ENCODE measurements at regions not wholly inside any gene's neighbourhood (a gene's known extent, or its start where the extent isn't known, plus 50 kb on each side); places are given as distances from the start of the nearest gene placed in this dataset.
"Not testable (repeated sequence)": the region's sequence is repeated elsewhere in the genome, so short reads cannot be mapped to it uniquely, and the experiment has no call there.

DNA sequence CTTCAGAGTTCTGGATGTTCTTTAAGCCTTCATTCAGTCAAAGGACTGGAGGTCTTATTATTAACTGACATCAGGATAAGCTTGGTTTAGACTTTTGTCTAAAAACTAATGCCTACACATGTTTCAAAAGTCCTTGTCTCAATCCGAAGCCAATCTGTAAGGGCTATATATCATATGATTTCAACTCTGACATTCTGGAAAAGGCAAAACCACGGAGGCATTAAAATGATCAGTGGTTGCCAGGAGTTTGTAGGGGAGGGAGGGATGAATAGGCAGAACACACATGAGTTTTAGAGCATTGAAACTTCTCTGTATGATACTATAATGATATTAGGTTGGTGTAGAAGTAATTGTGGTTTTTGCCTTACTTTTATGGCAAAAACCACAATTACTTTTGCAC lies 1285.8 kb upstream of the CITED2 start:
- TF ChIP-seq POLR2AphosphoS5 (IDR thresholded peaks at IDR 0.05) (no peak), POLR2A (IDR thresholded peaks at IDR 0.05) (no peak)
- TF ChIP-seq, protein P1, sequence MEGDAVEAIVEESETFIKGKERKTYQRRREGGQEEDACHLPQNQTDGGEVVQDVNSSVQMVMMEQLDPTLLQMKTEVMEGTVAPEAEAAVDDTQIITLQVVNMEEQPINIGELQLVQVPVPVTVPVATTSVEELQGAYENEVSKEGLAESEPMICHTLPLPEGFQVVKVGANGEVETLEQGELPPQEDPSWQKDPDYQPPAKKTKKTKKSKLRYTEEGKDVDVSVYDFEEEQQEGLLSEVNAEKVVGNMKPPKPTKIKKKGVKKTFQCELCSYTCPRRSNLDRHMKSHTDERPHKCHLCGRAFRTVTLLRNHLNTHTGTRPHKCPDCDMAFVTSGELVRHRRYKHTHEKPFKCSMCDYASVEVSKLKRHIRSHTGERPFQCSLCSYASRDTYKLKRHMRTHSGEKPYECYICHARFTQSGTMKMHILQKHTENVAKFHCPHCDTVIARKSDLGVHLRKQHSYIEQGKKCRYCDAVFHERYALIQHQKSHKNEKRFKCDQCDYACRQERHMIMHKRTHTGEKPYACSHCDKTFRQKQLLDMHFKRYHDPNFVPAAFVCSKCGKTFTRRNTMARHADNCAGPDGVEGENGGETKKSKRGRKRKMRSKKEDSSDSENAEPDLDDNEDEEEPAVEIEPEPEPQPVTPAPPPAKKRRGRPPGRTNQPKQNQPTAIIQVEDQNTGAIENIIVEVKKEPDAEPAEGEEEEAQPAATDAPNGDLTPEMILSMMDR (IDR thresholded peaks at IDR 0.05), result no peak
- Histone ChIP-seq H3K36me3 (no peaks in the 10 kb centered on the region), H3K27me3 (replicated peaks; ENCODE audit: insufficient read depth) (no peaks in the 10 kb centered on the region), H3K9me3 (no peaks in the 10 kb centered on the region), H3K27ac (no peak overlapping the region), H3K4me1 (replicated peaks) (no peaks in the 10 kb centered on the region), H3K4me3 (no peak overlapping the region)
- 50% methylated on average over 2 of the region's 2 CpGs for WGBS
- intact Hi-C loops (cut with DNase I), result no loop called here
- DNase-seq (ENCODE audit: low spot score), result no peak

DNA sequence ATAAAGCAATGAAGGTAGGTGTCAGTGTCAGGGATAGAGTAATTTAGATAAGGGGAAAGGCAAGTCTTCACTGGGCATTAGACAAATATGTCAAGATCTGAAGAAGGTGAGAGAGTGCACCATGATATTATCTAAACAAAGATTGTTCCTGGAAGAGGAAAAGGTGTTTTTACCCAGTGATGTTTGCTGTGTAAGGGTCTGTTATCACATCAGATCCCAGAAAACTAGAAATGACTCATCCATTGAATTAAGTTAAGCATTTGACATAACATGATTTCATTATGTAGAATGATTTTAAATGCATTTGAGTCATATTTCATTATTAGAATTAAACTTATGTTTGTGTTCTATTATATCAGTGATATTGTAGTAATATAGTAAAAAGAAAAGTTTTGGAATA lies 1279.5 kb upstream of the CITED2 start:
- Histone ChIP-seq H3K9me3 (no peaks in the 10 kb centered on the region), H3K27me3 (replicated peaks; ENCODE audit: insufficient read depth) (no peaks in the 10 kb centered on the region), H3K36me3 (no peaks in the 10 kb centered on the region), H3K4me1 (replicated peaks) (no peaks in the 10 kb centered on the region), H3K4me3 (no peak overlapping the region), H3K27ac (no peak overlapping the region)
- no peak for DNase-seq (ENCODE audit: low spot score)
- TF ChIP-seq, protein P1 (IDR thresholded peaks at IDR 0.05), result no peak
- TF ChIP-seq POLR2A (IDR thresholded peaks at IDR 0.05) (no peak), POLR2AphosphoS5 (IDR thresholded peaks at IDR 0.05) (no peak)
- intact Hi-C loops (cut with DNase I), result no loop called here

DNA sequence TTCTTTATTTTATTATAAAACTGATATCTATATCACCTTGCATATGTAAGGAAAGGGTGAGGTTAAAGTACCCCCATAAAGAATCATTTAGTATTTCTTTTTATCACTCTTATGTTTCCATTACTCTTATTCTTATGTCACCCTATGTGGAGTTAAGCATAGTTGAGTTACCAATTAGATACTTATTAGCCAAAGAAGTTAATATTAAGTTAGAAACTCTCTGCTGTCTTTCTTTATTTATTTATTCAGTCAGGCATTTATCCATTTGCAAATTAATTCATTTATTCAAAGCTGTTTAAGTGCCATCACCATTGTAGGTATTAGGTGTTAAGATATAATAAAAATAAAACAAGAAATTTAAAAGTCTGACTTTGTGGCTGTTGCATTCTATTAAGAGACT lies 1279.1 kb upstream of the CITED2 start:
- H3K27ac ChIP-seq, result no peak overlapping the region
- no peaks in the 10 kb centered on the region for H3K27me3 ChIP-seq (replicated peaks; ENCODE audit: insufficient read depth)
- intact Hi-C loops (cut with DNase I), result no loop called here
- no peaks in the 10 kb centered on the region for H3K36me3 ChIP-seq
- no peaks in the 10 kb centered on the region for H3K9me3 ChIP-seq
- TF ChIP-seq, protein P1 (IDR thresholded peaks at IDR 0.05), result no peak
- TF ChIP-seq POLR2A (IDR thresholded peaks at IDR 0.05) (no peak), POLR2AphosphoS5 (IDR thresholded peaks at IDR 0.05) (no peak)
- no peak for DNase-seq (ENCODE audit: low spot score)
- H3K4me3 ChIP-seq, result no peak overlapping the region
- H3K4me1 ChIP-seq (replicated peaks), result no peaks in the 10 kb centered on the region

DNA sequence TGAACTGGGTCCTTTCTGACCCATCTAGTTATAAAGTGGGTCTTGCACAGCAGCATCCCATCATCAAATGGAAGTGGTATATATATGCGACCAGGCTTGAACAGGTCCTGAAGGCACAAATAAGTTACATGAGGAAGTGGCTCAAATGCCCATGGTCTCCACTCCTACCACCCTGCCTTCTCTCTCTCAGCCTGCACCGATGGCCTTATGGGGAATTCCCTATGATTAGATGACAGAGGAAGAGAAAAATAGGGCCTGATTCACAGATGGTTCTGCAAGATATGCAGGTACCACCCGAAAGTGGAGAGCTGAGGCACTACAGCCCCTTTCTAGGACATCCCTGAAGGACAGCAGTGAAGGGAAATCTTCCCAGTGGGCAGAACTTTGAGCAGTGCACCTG lies 1275.1 kb upstream of the CITED2 start:
- WGBS, result 95% methylated on average over 3 of the region's 3 CpGs
- H3K4me1 ChIP-seq (replicated peaks); H3K36me3 ChIP-seq; H3K27me3 ChIP-seq (replicated peaks; ENCODE audit: insufficient read depth); H3K9me3 ChIP-seq; H3K27ac ChIP-seq; intact Hi-C loops (cut with DNase I); H3K4me3 ChIP-seq; DNase-seq (ENCODE audit: low spot score): not testable (repeated sequence)

DNA sequence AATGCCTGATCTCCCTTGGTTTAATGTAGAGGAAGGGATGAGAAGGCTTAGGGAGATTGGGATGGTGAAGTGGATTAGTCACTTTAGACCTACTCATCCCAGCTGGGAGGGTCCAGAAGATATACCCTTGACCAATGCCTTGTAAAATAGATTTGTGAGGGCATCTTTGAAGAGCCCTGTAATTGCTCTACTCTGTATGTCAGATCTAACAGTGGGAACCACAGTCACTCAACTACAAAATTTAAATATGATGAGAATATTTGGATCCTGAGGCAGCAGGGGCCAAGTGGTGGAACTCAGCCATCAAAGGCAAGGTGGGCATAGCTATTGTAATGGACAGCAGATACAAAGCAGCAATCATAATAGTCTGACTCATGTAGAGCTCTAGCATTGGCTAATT lies 1272.9 kb upstream of the CITED2 start:
- H3K9me3 ChIP-seq; H3K27ac ChIP-seq; H3K36me3 ChIP-seq; H3K27me3 ChIP-seq (replicated peaks; ENCODE audit: insufficient read depth); H3K4me1 ChIP-seq (replicated peaks); DNase-seq (ENCODE audit: low spot score); H3K4me3 ChIP-seq; intact Hi-C loops (cut with DNase I): not testable (repeated sequence)

- TF ChIP-seq POLR2AphosphoS5 (IDR thresholded peaks at IDR 0.05), result no peak
- TF ChIP-seq POLR2A (IDR thresholded peaks at IDR 0.05), result no peak
- TF ChIP-seq, protein P1 (IDR thresholded peaks at IDR 0.05), result no peak
- no peak for DNase-seq (ENCODE audit: low spot score)
- H3K4me3 ChIP-seq, result no peak overlapping the region
- no peaks in the 10 kb centered on the region for H3K27me3 ChIP-seq (replicated peaks; ENCODE audit: insufficient read depth)
- H3K27ac ChIP-seq, result no peak overlapping the region
- WGBS, result 93% methylated on average over 2 of the region's 2 CpGs
- intact Hi-C loops (cut with DNase I), result no loop called here
- no peaks in the 10 kb centered on the region for H3K9me3 ChIP-seq
- no peaks in the 10 kb centered on the region for H3K4me1 ChIP-seq (replicated peaks)
- no peaks in the 10 kb centered on the region for H3K36me3 ChIP-seq
Measured at GRCh38 chr6:140644017-140644416, 1269.6 kb upstream of the CITED2 start.
